Osteocyte (in vitro differentiated cells): ENCODE measurements at regions not wholly inside any gene's neighbourhood (a gene's known extent, or its start where the extent isn't known, plus 50 kb on each side); places are given as distances from the start of the nearest gene placed in this dataset.

Source experiments
- DNase-seq: peaks from one replicate; pipeline ENCODE4 v3.0.0; 2021; ENCODE audit warnings: mixed read lengths; ENCODE audit not compliant: unreplicated experiment; ENCODE audit errors: extremely low spot score
- H3K27ac Mint-ChIP-seq: one replicate; pipeline ENCODE4 v1.8.0; 2021; ENCODE audit warnings: mild to moderate bottlenecking, mixed read lengths; ENCODE audit not compliant: unreplicated experiment
- H3K27me3 Mint-ChIP-seq: one replicate; pipeline ENCODE4 v1.8.0; 2021; ENCODE audit warnings: mixed read lengths; ENCODE audit not compliant: unreplicated experiment
- H3K36me3 Mint-ChIP-seq: one replicate; pipeline ENCODE4 v1.8.0; 2021; ENCODE audit warnings: mixed read lengths; ENCODE audit not compliant: unreplicated experiment
- H3K4me1 Mint-ChIP-seq: one replicate; pipeline ENCODE4 v1.8.0; 2021; ENCODE audit warnings: mixed read lengths; ENCODE audit not compliant: unreplicated experiment
- H3K4me3 Mint-ChIP-seq: one replicate; pipeline ENCODE4 v1.8.0; 2021; ENCODE audit warnings: mild to moderate bottlenecking, moderate library complexity, mixed read lengths; ENCODE audit not compliant: unreplicated experiment
- H3K9me3 Mint-ChIP-seq: one replicate; pipeline ENCODE4 v1.8.0; 2021; ENCODE audit warnings: mixed read lengths; ENCODE audit not compliant: unreplicated experiment
- CTCF ChIP-seq: fragments of 200-600 bp; sonication (generic); IDR thresholded peaks from 2 replicates; pipeline ENCODE4 v1.5.0; 2021; ENCODE audit warnings: antibody characterized with exemption, mild to moderate bottlenecking, moderate library complexity

- Mint-ChIP-seq H3K27me3 (peaks cover 13% of the 10 kb centered on the region), H3K36me3 (no peaks in the 10 kb centered on the region), H3K27ac (no peak overlapping the region), H3K4me3 (no peak overlapping the region), H3K9me3 (peaks cover 11% of the 10 kb centered on the region), H3K4me1 (no peaks in the 10 kb centered on the region)
- DNase-seq, result no peak
- no peak for TF ChIP-seq CTCF
These were observed 256.0 kb downstream of the LY86 start for GRCh38 chr6:6844530-6844929.

- Mint-ChIP-seq H3K27ac (no peak overlapping the region), H3K27me3 (peaks cover 13% of the 10 kb centered on the region), H3K9me3 (peaks cover 11% of the 10 kb centered on the region), H3K4me3 (no peak overlapping the region), H3K4me1 (no peaks in the 10 kb centered on the region), H3K36me3 (no peaks in the 10 kb centered on the region)
- no peak for TF ChIP-seq CTCF
- no peak for DNase-seq
These were observed 257.1 kb downstream of the LY86 start for GRCh38 chr6:6845603-6846002.

GRCh38 chr6:6847591-6847990 is 259.1 kb downstream of the LY86 start:
- no peak for TF ChIP-seq CTCF
- H3K4me1 Mint-ChIP-seq, result peaks cover 7% of the 10 kb centered on the region
- H3K36me3 Mint-ChIP-seq, result no peaks in the 10 kb centered on the region
- H3K4me3 Mint-ChIP-seq, result no peak overlapping the region
- no peak for DNase-seq
- no peaks in the 10 kb centered on the region for H3K27me3 Mint-ChIP-seq
- H3K9me3 Mint-ChIP-seq, result peaks cover 11% of the 10 kb centered on the region
- no peak overlapping the region for H3K27ac Mint-ChIP-seq

- H3K27me3 Mint-ChIP-seq, result no peaks in the 10 kb centered on the region
- no peak for DNase-seq
- H3K4me3 Mint-ChIP-seq, result no peak overlapping the region
- H3K27ac Mint-ChIP-seq, result no peak overlapping the region
- no peak for TF ChIP-seq CTCF
- H3K36me3 Mint-ChIP-seq, result no peaks in the 10 kb centered on the region
- peaks cover 2% of the 10 kb centered on the region for H3K9me3 Mint-ChIP-seq
- H3K4me1 Mint-ChIP-seq, result peaks cover 8% of the 10 kb centered on the region
These were observed 256.5 kb upstream of the RREB1 start for GRCh38 chr6:6851059-6851948.

- no peak overlapping the region for H3K4me3 Mint-ChIP-seq
- peaks cover 14% of the 10 kb centered on the region for H3K4me1 Mint-ChIP-seq
- H3K9me3 Mint-ChIP-seq, result no peaks in the 10 kb centered on the region
- DNase-seq, result no peak
- no peak for TF ChIP-seq CTCF
- H3K27ac Mint-ChIP-seq, result no peak overlapping the region
- no peaks in the 10 kb centered on the region for H3K27me3 Mint-ChIP-seq
- no peaks in the 10 kb centered on the region for H3K36me3 Mint-ChIP-seq
These were observed 255.9 kb upstream of the RREB1 start for GRCh38 chr6:6851949-6852261.
